T-cell (primary cell): ENCODE measurements at regions not wholly inside any gene's neighbourhood (a gene's known extent, or its start where the extent isn't known, plus 50 kb on each side); places are given as distances from the start of the nearest gene placed in this dataset.
A peak's percentile ranks its signal among the peaks of the same experiment; 100 is the strongest.
"Not testable (repeated sequence)": the region's sequence is repeated elsewhere in the genome, so short reads cannot be mapped to it uniquely, and the experiment has no call there.

Experiments used
- ATAC-seq, 4 experiments: fragments of 200-7000 bp in 3 of 4; fragments of 150-1000 bp in 1 of 4; cut with Tn5 transposase; replicated peaks in 1 of 4; 1 replicate in 3 of 4; 2 replicates in 1 of 4; pipeline ENCODE4 v1.10.0; 2021; ENCODE audit warnings: moderate library complexity in 3 of 4, mild to moderate bottlenecking in 2 of 4, moderate number of reproducible peaks in 1 of 4
- CTCF ChIA-PET, 2 donors: fragments of 300-600 bp; sonication (Branson Sonifier 250); formaldehyde crosslinking; loops; one replicate each; lab custom pipeline; 2022; ENCODE audit warnings: antibody characterized with exemption in 2 of 2; lab: Charles Lee
- POLR2A ChIA-PET, 2 donors: fragments of 300-600 bp; sonication (Branson Sonifier 250); formaldehyde crosslinking; loops; one replicate each; lab custom pipeline; 2022; ENCODE audit warnings: antibody characterized with exemption in 2 of 2; lab: Charles Lee
- DNase-seq, 35 experiments: peaks; one replicate each; pipeline versions ENCODE4 v3.0.0 to v3.0.0-alpha.2; 2013 to 2023
- H3K27ac ChIP-seq: one replicate; pipeline ENCODE4 v1.5.1; 2013; ENCODE audit warnings: low read length
- H3K27me3 ChIP-seq, 2 experiments: replicated peaks in 1 of 2; 1 replicate in 1 of 2; 2 replicates in 1 of 2; pipeline versions ENCODE4 v1.6.1 to v1.7.0; 2013; ENCODE audit warnings: low read length in 1 of 2, mixed read lengths in 1 of 2; ENCODE audit not compliant: control insufficient read depth in 2 of 2, insufficient read depth in 2 of 2; ENCODE audit errors: extremely low read depth in 1 of 2
- H3K36me3 ChIP-seq, 2 donors: 1 replicate in 1 of 2; 2 replicates in 1 of 2; pipeline versions ENCODE4 v1.6.1 to v1.7.0; 2013; ENCODE audit warnings: low read length in 1 of 2; ENCODE audit not compliant: control insufficient read depth in 2 of 2, insufficient read depth in 1 of 2; ENCODE audit errors: extremely low read depth in 1 of 2
- H3K4me1 ChIP-seq, 2 experiments: 1 replicate in 1 of 2; 2 replicates in 1 of 2; pipeline versions ENCODE4 v1.6.1 to v1.7.0; 2013; ENCODE audit warnings: low read length in 2 of 2, mixed read lengths in 1 of 2; ENCODE audit not compliant: insufficient read depth in 2 of 2, control insufficient read depth in 1 of 2; ENCODE audit errors: extremely low read depth in 1 of 2
- H3K4me3 ChIP-seq, 2 donors: 1 replicate in 1 of 2; 2 replicates in 1 of 2; pipeline versions ENCODE4 v1.5.1 to v1.7.0; 2013; ENCODE audit warnings: mild to moderate bottlenecking in 2 of 2, low read length in 1 of 2, moderate library complexity in 1 of 2; ENCODE audit not compliant: control insufficient read depth in 1 of 2; ENCODE audit errors: extremely low read depth in 1 of 2
- H3K9me3 ChIP-seq: 2 replicates; pipeline ENCODE4 v1.7.0; 2013
- H3K27ac Mint-ChIP-seq, 2 donors: one replicate each; pipeline ENCODE4 v1.8.0; 2020 to 2021; ENCODE audit warnings: mild to moderate bottlenecking in 2 of 2, mixed read lengths in 2 of 2
- H3K27me3 Mint-ChIP-seq, 2 donors: one replicate each; pipeline ENCODE4 v1.8.0; 2021 to 2022; ENCODE audit warnings: mixed read lengths in 2 of 2
- H3K36me3 Mint-ChIP-seq: one replicate; pipeline ENCODE4 v1.8.0; 2021; ENCODE audit warnings: mixed read lengths
- H3K4me1 Mint-ChIP-seq, 3 donors: one replicate each; pipeline ENCODE4 v1.8.0; 2020 to 2022; ENCODE audit warnings: mixed read lengths in 3 of 3, mild to moderate bottlenecking in 1 of 3
- H3K4me3 Mint-ChIP-seq, 3 donors: one replicate each; pipeline ENCODE4 v1.8.0; 2020 to 2022; ENCODE audit warnings: mild to moderate bottlenecking in 3 of 3, mixed read lengths in 3 of 3, moderate library complexity in 3 of 3
- H3K9me3 Mint-ChIP-seq, 3 donors: one replicate each; pipeline ENCODE4 v1.8.0; 2020 to 2022; ENCODE audit warnings: mixed read lengths in 3 of 3
- WGBS: methylation state at CpG from one replicate; pipeline ENCODE4 v1.1.5; 2013; ENCODE audit warnings: missing lambda C conversion rate; ENCODE audit not compliant: insufficient coverage; 5-methylcytosine and 5-hydroxymethylcytosine counted together

- Histone ChIP-seq H3K36me3 (no peaks in the 10 kb centered on the region), H3K9me3 (no peaks in the 10 kb centered on the region), H3K4me3 (no peak overlapping the region), H3K27ac (no peak overlapping the region), H3K27me3 (no peaks in the 10 kb centered on the region), H3K4me1 (no peaks in the 10 kb centered on the region)
- DNase-seq (no peak), ATAC-seq (no peak)
- no CpG with 5 or more reads among the region's 4 CpGs for WGBS
- no peaks in the 10 kb centered on the region for H3K27me3 Mint-ChIP-seq
- H3K4me3 Mint-ChIP-seq, result no peak overlapping the region
- no peaks in the 10 kb centered on the region for H3K36me3 Mint-ChIP-seq
- ChIA-PET CTCF (no interaction called here), POLR2A (no interaction called here)
- H3K9me3 Mint-ChIP-seq, result peaks cover 0 to 9% (median 6%) of the 10 kb centered on the region in 3 donors
- H3K4me1 Mint-ChIP-seq, result no peaks in the 10 kb centered on the region
- H3K27ac Mint-ChIP-seq, result no peak overlapping the region
Observed at GRCh38 chrX:4579480-4579879, 866.0 kb upstream of the PRKX start.

- ChIA-PET CTCF (no interaction called here), POLR2A (no interaction called here)
- no peak overlapping the region for H3K4me3 Mint-ChIP-seq
- H3K9me3 Mint-ChIP-seq, result peaks cover 0 to 5% (median 0%) of the 10 kb centered on the region in 3 donors
- ATAC-seq (no peak), DNase-seq (no peak)
- H3K4me1 Mint-ChIP-seq, result no peaks in the 10 kb centered on the region
- Histone ChIP-seq H3K9me3 (no peaks in the 10 kb centered on the region), H3K4me1 (no peaks in the 10 kb centered on the region), H3K4me3 (no peak overlapping the region), H3K27me3 (no peaks in the 10 kb centered on the region), H3K27ac (no peak overlapping the region), H3K36me3 (no peaks in the 10 kb centered on the region)
- no peaks in the 10 kb centered on the region for H3K27me3 Mint-ChIP-seq
- H3K27ac Mint-ChIP-seq, result no peak overlapping the region
- no peaks in the 10 kb centered on the region for H3K36me3 Mint-ChIP-seq
Observed at GRCh38 chrX:4572691-4573090, 859.2 kb upstream of the PRKX start.

- no peaks in the 10 kb centered on the region for H3K4me1 ChIP-seq
- no peaks in the 10 kb centered on the region for H3K27me3 ChIP-seq
- Mint-ChIP-seq H3K27me3 (no peaks in the 10 kb centered on the region), H3K4me1 (no peaks in the 10 kb centered on the region), H3K4me3 (no peak overlapping the region), H3K27ac (no peak overlapping the region), H3K9me3 (peaks cover 0 to 5% (median 0%) of the 10 kb centered on the region in 3 donors), H3K36me3 (no peaks in the 10 kb centered on the region)
- ChIA-PET CTCF (no interaction called here), POLR2A (no interaction called here)
- WGBS, result no CpG with 5 or more reads among the region's 1 CpG
- ATAC-seq, result no peak
- H3K27ac ChIP-seq, result no peak overlapping the region
- no peak overlapping the region for H3K4me3 ChIP-seq
- H3K36me3 ChIP-seq, result no peaks in the 10 kb centered on the region
- no peaks in the 10 kb centered on the region for H3K9me3 ChIP-seq
- no peak for DNase-seq
Observed at GRCh38 chrX:4570151-4570550, 856.7 kb upstream of the PRKX start.

GRCh38 chrX:4560192-4560591 is 846.7 kb upstream of the PRKX start:
- ChIA-PET POLR2A (no interaction called here), CTCF (no interaction called here)
- Histone ChIP-seq H3K9me3 (no peaks in the 10 kb centered on the region), H3K36me3 (no peaks in the 10 kb centered on the region), H3K27me3 (no peaks in the 10 kb centered on the region), H3K27ac (no peak overlapping the region), H3K4me1 (no peaks in the 10 kb centered on the region), H3K4me3 (no peak overlapping the region)
- H3K9me3 Mint-ChIP-seq, result no peaks in the 10 kb centered on the region
- H3K4me3 Mint-ChIP-seq, result no peak overlapping the region
- H3K27ac Mint-ChIP-seq, result no peak overlapping the region
- no peak for ATAC-seq
- H3K36me3 Mint-ChIP-seq, result no peaks in the 10 kb centered on the region
- H3K4me1 Mint-ChIP-seq, result no peaks in the 10 kb centered on the region
- 91% methylated on average over 4 of the region's 4 CpGs for WGBS
- DNase-seq, result no peak
- peaks cover 1 to 4% of the 10 kb centered on the region in 2 donors for H3K27me3 Mint-ChIP-seq

- no peaks in the 10 kb centered on the region for H3K4me1 Mint-ChIP-seq
- CTCF ChIA-PET, result no interaction called here
- Histone ChIP-seq H3K9me3 (no peaks in the 10 kb centered on the region), H3K27me3 (no peaks in the 10 kb centered on the region), H3K36me3 (no peaks in the 10 kb centered on the region), H3K27ac (no peak overlapping the region), H3K4me1 (no peaks in the 10 kb centered on the region), H3K4me3 (no peak overlapping the region)
- H3K9me3 Mint-ChIP-seq, result no peaks in the 10 kb centered on the region
- peaks cover 0 to 4% of the 10 kb centered on the region in 2 donors for H3K27me3 Mint-ChIP-seq
- H3K36me3 Mint-ChIP-seq, result no peaks in the 10 kb centered on the region
- WGBS, result no CpG with 5 or more reads among the region's 3 CpGs
- DNase-seq (no peak), ATAC-seq (no peak)
- H3K4me3 Mint-ChIP-seq, result no peak overlapping the region
- POLR2A ChIA-PET, result no interaction called here
- H3K27ac Mint-ChIP-seq, result no peak overlapping the region
Observed at GRCh38 chrX:4550018-4550417, 836.6 kb upstream of the PRKX start.

GRCh38 chrX:4547213-4547836 is 833.9 kb upstream of the PRKX start:
- Mint-ChIP-seq H3K4me1 (no peaks in the 10 kb centered on the region), H3K36me3 (no peaks in the 10 kb centered on the region), H3K27me3 (peaks cover 0 to 12% of the 10 kb centered on the region in 2 donors), H3K27ac (no peak overlapping the region), H3K9me3 (no peaks in the 10 kb centered on the region), H3K4me3 (no peak overlapping the region)
- no peak overlapping the region for H3K4me3 ChIP-seq
- ATAC-seq (no peak), DNase-seq (peak in 22 of 35 experiments; percentile 1 to 44 (median 12))
- no peaks in the 10 kb centered on the region for H3K9me3 ChIP-seq
- POLR2A ChIA-PET, result no interaction called here
- H3K36me3 ChIP-seq, result no peaks in the 10 kb centered on the region
- no peaks in the 10 kb centered on the region for H3K4me1 ChIP-seq
- H3K27me3 ChIP-seq, result no peaks in the 10 kb centered on the region
- no peak overlapping the region for H3K27ac ChIP-seq
- CTCF ChIA-PET, result interaction anchor here in 1 of 2 donors (0.7 kb wide), 2 partner anchors 43 to 318 kb away, joined by 4 to 6 read pairs; no protein-coding TSS in a partner anchor
- 64% methylated on average over 5 of the region's 13 CpGs for WGBS

GRCh38 chrX:4546178-4546577 is 832.7 kb upstream of the PRKX start:
- POLR2A ChIA-PET, H3K4me3 Mint-ChIP-seq, H3K27ac Mint-ChIP-seq, H3K27ac ChIP-seq, ATAC-seq, H3K27me3 ChIP-seq, H3K4me3 ChIP-seq, DNase-seq, H3K4me1 ChIP-seq, H3K9me3 Mint-ChIP-seq, CTCF ChIA-PET, H3K9me3 ChIP-seq, H3K27me3 Mint-ChIP-seq, H3K36me3 Mint-ChIP-seq, H3K4me1 Mint-ChIP-seq, H3K36me3 ChIP-seq: not testable (repeated sequence)
- WGBS, result 53% methylated on average over 2 of the region's 5 CpGs
